T-helper 1 cell (primary cell): ENCODE measurements at regions not wholly inside any gene's neighbourhood (a gene's known extent, or its start where the extent isn't known, plus 50 kb on each side); places are given as distances from the start of the nearest gene placed in this dataset.
"Not testable (repeated sequence)": the region's sequence is repeated elsewhere in the genome, so short reads cannot be mapped to it uniquely, and the experiment has no call there.

Experiments
- DNase-seq, 5 donors: peaks; one replicate each; pipeline ENCODE4 v3.0.0-alpha.2; 2012 to 2020

DNA sequence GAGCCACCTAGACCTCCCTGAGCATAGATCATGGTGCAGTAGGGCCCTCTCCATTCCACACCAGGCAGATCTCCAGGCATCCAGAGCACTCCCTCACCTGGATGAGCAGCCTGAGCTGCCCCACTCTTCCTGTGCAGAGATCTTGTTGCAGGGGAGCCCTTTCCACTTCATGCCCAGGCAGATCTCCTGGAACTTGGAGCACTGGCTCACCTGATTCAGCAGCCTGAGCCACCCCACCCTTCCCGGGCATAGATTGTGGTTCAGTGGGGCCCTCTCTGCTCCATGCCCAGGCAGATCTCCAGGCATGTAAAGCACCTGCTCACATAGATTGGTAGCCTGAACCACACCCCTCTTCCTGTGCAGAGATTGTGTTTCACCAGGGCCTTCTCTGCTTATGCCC is 78.0 kb downstream of the SEC16B start:
- DNase-seq: no peak

DNA sequence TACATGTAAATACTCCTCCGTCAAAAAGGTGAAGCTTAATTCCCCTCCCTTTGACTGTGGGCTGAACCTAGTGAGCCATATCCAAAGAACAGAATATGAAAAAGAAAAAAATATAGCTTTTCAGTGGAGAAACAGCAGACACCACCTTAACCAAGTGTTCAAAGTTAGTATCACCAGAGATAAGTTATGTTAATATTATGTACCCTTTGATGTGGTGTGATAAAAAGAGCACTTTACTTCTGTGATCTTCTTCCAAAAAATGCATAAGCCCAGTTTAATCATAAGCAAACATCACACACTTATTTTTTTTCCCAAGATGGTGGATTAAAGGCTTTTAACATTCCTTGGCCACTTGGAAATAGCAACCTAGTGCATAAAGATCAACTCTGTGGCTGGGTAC is 79.4 kb downstream of the SEC16B start:
- no peak for DNase-seq

DNA sequence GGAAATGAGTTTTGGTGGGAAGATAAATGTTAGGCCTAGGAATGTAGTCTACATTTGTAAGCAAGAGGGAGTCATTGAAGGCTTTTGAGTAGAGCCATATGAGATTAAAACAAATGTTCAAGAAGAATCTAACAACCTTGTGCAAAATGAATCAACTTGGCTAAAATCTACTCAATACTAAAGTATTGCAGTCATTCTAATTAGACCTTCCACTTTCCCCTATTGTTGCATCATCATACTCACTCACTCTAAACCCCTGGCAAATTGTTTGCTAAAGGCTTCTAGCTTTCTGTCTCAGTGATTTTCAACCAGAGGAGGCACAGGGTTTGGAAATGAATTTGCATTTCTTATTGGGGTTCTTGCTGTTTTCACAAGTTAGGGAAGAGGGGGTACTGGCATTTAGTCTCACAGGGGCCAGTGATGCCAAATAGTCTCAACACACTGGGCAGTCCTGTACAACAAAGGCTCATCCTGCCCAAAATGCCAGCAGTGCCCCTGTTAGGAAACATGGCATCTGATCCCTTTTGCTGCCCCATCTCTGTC is 85.3 kb downstream of the SEC16B start:
- no peak for DNase-seq

DNA sequence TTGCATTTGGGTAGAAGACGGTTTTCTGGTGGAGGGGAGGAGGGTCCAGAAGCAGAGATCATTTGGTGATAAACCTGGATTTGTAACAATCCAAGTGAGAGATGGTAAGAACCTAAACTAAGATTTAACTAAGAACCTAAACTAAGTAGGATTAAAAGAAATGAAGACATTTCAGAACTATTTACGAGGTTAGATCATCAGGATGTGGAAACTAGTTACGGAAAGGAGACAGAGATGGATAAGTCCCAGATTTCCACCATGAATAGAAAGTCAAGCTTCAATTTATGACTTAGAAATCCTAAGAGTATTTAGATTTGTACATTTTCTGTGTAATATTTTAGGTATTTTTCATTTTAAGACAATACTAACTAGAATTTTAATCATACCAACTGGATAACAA is 86.3 kb downstream of the SEC16B start:
- no peak for DNase-seq

DNA sequence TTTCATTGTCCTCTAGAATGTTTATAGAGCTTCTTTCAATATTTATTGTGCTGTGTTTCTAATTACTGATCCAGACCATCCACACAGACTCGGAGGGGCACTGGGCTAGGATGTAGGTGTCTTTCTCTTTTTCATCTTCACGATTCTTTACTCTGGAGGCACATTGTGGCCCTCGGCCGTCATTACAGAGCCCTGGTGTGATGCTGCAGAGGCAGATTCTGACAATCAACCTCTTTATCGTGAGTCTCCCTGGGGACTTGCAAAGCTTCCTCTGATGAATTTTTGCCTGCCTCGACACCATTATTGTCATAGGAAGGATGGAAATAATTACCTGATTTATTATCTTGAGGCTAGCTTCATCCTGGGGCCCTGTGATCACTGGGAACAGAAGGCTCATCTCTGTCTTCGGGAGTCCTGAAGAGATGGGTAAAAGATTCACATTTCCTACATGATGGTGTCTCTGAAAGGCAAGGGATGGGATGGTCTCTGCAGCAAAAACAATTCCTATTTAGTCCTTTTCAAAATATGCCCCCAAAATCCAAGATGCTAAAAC is 89.4 kb downstream of the SEC16B start:
- no peak for DNase-seq

DNA sequence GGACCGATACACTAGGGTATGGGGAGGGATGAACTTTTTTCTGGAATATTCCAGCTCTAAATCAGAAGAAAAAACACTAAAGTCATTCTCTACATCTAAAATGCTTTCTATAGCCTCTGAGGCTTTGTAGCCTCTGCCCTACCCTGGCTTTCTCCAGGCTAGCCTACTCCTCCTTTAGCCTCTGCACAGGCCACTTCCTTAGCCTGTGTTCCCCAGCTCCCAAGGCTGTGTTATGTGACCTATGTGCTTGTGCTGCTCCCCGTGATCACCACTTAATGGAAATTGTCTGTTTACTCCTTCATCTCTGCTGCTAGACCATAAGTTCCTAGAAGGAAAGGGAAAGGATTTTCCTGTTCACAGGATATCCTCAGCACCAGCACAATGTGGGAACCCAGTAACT is 92.8 kb downstream of the SEC16B start:
- DNase-seq: no peak

DNA sequence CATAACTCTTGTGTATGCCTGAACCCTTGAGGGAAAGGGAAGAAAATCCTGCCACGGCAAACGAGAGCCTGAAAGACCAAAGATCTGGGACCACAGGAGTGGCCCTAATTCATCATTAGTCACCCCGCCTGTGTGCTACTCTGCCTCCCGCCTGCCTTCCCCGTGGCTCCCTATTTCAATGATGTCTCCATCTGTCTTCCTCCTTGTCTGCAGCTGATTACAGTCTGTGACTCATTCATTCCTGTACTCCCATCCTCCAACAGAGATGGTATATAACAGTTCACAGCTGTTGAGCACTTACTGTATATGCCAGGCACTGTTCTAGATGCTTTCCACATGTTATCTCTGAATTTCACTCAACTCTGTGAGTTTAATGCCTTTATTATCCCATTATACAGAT is 96.6 kb downstream of the SEC16B start:
- DNase-seq: no peak

DNA sequence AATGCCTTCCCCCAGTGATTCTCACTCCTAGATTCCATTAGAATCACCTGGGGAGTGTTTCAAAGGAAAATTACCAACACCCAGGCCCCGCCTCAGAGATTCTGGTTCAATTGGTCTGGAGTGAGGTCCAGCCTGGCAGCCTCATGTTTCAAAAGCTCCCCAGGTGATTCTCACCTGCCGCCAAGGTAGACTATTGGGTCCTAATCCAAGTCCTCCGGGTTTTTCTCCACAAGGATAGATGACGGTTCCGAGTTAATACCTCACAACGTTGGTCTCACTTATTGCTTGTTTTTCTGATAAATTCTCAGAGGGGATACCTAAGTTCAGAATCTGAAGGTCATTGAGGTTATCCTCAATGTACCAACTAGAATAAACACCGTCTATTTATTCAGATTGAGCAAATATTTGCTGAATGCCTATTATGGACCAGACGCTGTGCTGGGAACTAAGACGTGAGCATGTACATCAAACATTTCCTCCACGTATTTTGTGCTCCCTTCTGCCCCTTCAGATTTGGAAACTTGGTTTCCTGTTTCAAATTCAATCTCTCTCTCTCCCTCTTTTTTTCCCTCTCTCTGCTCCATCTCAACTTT is 97.5 kb downstream of the SEC16B start:
- no peak for DNase-seq

DNA sequence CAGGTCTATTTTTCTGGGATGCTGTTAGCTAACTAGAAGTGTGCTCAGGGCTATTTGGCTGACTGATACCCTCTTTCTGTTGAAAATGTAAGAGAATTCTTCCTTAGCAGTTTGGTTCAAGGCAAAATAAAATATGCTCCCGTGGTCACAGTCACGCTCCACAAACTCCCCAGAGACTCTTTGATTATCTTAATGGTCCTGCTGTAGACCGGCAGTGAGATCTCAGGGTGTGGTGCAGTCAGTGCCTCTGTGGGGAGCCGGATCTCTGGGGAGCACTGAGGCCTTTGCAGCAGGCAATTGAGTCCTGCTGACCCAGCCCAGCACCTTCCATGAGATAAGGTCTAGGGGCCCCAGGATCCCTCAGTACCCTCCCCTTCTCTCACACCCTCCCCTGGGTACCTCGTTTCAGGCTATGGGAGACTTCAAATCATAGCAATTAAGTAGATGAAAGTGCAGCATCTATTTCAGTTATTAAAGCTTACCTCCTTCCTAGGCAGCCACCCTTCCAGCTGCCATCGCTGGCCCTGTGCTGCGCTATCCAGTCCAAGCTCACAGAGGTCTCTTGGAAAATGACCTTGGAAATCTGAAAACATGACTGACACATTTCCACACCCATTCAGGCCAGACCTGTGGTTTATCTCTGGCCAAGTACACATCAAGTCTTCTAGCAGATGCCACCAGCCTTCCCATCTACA is 98.1 kb downstream of the SEC16B start:
- no peak for DNase-seq

DNA sequence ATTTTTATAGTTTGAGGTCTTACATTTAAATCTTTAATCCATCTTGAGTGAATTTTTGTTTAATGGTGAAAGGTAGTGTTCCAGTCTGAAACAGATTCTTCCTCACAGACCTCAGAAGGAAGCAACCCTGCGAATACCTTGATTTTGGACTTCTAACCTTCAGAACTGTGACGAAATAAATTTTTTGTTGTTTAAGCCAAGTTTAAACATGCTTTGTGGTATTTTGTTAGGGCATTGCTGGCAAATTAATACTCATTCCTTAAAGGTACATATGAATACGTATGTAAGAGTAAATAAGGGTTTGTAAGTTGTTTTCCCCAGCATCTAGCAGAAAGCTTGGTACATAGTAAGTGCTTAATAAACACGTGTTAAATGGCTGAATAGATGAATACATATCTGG is 100.3 kb downstream of the SEC16B start:
- no peak for DNase-seq

DNA sequence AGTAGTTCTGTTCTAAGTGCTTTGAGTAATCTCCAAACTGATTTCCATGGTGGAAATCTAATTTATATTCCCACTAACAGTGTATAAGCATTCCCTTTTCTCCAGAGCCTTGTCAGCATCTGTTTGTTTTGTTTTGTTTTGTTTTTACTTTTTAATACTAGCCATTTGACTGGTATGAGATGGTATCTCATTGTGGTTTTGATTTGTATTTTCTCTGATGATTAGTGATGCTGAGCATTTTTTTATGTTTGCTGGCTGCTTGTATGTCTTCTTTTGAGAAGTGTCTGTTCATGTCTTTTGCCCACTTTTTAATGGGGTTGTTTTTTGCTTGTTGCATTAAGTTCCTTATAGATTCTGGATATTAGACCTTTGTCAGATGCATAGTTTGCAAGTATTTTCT is 100.8 kb downstream of the SEC16B start:
- DNase-seq: not testable (repeated sequence)

DNA sequence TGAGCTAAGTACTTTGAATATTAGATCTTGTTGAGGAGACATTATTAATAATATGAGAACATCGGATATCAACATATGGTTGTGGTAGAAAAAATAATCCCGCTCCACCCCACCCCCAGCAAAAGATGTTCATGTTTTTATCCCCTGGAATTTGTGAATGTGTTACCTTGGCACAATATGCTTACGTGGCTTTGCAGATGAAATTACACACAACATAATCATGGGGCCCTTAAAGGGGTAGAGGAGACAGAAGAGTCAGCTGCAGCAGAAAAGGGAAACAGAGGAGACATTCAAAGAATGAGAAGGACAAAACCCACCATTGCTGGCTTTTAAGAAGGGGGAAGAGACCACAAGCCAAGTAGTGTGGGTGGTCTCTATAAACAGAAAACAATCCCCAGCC is 104.1 kb downstream of the SEC16B start:
- no peak for DNase-seq

DNA sequence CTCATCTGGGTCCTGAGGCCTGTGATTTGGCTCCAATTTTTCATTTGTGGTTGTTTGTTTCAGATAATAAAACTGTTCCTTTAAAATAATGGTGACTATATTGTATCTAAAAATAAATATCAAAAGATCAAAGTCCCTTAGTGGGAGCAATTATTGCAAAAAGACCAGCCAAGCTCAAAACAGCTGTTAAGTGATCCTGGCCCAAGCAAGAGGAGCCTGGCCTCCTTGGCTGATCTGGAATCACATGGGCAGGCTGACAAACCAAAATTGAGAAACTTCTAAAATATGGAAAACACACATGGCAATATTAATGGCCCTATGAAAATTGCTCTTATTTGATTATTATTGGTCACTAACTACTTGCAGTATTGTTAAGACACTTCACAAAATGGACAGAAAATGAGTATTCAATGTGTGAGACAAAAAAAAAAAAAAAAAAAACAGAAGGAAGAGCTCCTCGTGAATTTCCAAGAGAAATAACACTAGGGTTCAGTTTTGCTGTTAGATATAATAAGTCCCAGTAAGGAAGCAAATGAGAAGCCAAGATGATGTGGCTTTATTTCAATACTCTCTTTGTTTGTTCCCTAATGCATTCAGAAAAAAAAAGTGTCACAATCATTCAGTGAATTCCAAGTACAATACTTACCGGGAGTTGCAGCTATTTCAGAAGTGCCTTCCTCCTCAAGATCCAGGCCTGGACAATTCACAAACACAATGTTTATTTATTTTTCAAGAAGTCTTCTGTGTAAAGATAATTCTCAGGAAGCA is 105.1 kb downstream of the SEC16B start:
- no peak for DNase-seq

DNA sequence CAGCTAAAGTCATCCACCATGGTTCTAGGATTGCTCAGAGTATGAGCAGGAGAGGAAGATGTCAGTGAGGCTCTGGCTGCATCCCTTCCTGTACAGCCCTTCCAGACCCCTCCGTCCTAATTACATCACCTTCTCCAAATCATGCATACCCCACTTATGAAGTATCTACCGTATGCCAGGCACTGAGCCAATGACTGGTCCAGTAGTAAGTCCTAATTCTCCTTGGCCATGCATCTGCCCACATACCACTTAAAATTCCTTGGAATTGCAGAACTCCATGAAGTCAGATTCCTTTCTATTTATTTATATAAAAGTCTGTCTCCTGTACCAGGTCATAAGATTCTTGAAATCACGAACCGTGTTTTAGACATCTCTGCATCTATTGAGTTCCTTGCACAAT is 106.1 kb downstream of the SEC16B start:
- DNase-seq: no peak

DNA sequence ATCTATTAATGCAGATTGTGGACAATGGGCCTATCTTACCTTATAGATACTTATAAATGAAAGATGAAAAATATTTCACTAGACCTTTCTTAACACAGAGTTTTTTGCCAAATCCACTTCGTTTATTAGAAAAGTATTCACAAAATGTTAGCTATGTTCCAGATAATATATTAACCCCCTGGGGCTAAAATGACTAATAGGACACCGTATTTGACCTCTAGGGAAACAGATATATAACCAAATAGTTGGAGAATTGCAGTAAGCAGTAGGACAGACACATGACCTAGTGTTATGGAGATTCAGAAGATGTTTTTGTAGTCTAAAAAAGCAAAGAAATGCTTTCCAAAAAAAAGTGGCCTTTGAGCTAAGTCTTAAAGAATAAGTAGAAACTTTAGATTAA is 106.9 kb downstream of the SEC16B start:
- DNase-seq: no peak

DNA sequence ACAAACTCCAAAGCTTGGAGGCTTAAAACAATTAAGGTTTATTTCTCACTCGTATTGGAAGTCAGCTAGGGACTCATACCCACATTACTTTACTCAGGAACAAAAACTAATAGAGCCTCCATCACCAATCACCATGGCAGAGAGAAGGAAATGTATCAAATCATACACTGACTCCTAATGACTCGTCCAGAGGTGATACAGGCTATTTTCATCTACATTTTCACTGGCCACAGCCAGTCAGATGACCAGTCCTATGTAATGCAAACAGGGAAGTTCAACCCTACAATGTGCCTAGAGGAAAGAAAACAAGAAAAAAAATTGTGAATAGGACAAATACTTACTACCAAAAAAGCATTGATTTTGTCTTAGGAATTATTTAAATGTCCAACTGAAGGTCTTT is 110.3 kb downstream of the SEC16B start:
- DNase-seq: no peak

DNA sequence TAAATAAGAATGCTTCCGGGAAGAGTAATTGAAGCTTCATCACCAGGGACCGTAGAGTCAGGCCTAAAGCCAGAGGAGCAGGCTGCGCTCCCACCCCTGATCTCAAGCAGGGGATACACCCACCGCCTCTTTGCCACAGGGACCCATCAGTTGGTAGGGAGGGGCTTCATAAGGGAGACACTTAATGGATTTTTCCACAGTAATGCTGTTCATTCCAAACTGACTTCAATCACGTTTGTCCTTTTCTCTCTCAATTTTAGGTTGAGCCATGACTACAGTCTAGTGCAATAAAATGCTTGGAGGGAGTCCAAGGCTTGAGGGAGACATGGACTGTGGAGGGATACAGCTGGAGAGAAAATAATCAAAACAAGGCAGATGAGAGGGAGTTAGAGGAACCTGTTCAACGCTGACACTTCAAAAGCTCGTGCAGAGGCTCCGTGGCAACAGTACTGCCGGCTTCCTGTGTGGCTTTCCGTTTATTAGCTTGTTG is 111.5 kb downstream of the SEC16B start:
- no peak for DNase-seq

DNA sequence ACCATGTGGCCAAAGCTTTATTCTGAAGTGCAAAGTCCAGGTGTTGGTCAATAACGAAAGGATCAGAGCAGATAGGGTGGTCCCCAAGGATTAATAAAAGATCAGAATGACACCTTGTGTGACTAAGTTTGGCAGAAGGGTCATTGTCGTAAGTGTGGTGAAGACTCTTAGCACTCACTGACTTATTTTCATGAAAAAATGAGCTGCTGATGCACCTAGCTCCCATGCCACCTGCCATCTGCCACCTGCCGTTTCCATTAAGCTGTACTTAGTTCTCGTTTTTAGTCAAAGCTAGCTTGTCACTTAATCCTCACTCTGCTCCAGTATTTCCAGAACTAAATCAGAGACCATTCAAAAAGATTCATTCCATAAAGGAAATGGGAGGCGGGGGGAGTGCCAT is 112.6 kb downstream of the SEC16B start:
- DNase-seq: no peak

DNA sequence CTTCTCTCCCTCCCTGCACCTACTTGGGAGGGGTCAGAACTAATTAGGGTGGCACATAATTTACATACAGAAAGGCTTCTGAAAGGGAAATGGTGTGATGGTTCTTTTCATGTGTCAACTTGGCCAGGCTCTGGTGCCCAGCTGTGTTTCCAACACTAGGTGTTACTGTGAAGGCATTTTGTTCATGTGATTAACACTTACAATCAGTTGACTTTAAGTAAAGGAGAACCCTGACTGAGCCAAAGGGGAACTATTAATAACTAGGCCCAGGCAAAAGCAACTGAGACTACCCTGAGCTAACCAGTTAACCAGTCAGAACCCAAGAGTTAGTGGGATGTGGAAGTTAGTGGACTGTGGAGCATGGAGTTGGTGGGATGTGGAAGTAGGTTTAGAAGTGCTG is 114.9 kb downstream of the SEC16B start:
- no peak for DNase-seq

DNA sequence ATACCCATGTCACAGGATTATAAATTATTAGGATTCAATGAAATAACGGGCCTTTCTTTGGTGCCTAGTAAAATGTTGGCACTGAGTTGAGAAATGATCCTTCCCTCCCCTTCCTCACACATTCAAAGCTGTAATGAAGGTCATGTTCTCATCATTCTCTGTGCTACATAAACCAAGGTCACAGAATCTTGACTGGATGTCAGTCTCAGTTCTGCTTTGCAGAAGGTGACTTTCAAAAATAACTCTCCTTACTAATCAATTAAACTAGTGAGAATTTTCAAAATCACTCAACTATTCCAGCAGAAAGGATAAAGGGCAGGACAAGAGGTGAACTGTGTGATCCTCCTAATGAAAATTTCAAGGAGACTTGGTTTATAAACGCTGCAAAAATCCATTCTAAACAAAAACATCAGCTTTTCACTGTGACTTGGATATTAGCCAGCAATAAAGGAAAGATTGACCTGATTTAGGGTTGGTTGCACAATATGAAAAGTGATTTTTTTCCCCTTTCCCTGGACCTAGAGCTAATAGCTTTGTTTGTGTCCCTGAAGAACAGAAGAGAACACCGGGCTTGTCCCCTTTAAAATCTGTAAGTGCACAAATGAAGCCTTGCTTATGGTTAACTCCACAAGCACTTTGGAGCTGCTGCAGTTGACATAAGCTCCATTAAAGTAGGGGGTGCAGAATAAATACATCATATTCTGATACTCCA is 120.1 kb downstream of the SEC16B start:
- no peak for DNase-seq

DNA sequence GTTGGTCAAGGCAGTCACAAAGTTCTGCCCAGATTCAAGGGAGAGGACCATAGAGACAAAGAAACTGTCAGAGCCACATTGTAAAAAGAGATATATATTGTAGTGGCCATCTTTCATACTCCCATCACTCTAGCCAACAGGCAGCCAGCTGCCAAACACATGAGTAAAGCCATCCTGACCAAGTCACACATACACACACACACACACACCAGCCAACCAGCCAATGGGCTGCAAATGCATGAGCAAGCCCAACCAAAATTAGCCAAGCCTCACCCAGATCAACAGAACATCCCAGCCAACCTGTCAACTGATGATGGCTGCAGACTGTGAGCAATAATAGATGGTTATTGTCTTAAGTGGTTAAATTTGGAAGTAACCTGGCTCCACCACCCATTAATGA is 120.7 kb downstream of the SEC16B start:
- no peak for DNase-seq

DNA sequence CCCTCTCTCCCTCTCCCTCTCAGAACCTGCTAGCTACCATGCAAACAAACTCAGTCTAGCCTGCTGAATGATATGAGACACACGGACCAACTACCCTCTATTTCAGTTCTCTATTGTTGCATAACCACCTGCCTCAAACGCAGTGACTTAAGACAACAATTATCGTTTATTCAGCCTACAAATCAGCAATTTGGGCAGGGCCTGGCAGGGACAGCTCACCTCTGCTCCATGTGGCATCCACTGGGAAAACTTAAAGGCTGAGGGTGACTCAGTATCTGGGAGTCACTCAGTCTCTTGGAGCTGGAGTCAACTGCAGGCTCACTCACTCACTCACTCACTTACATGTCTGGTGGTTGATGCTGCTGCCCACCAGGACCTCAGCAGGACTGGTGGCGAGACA is 121.3 kb downstream of the SEC16B start:
- no peak for DNase-seq

DNA sequence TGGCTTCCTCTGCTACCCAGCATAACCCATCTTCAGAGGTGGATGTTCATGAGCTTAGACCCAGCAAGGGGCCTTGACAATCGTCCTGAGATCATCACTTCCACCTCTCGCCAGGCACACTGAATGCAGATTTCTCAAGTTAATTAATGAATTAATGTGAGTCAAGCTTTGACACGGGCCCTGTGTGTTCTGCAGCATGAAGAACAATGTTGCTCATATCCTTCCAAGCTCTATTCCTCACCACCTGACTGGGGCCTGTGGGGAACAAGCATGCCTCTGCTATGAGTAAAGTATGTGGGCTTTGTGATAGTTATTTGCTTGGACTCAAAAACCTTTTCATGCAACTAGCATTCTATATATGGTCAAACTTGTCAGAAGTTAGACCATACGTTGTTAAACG is 122.0 kb downstream of the SEC16B start:
- no peak for DNase-seq
